Vagina (tissue), 2 donors: ENCODE measurements at regions not wholly inside any gene's neighbourhood (a gene's known extent, or its start where the extent isn't known, plus 50 kb on each side); places are given as distances from the start of the nearest gene placed in this dataset.

Source experiments
- CTCF ChIP-seq, 3 experiments: fragments of 450-650 bp in 2 of 3; fragments of 200-600 bp in 1 of 3; sonication (generic) in 1 of 3; IDR thresholded peaks; one replicate each; pipeline ENCODE4 v1.5.1; 2017 to 2019; ENCODE audit warnings: antibody characterized with exemption in 3 of 3, mild to moderate bottlenecking in 2 of 3, moderate library complexity in 2 of 3
- POLR2A ChIP-seq, 2 donors: fragments of 450-650 bp; IDR thresholded peaks; one replicate each; pipeline ENCODE4 v1.6.1; 2017; ENCODE audit warnings: antibody characterized with exemption in 2 of 2, mild to moderate bottlenecking in 2 of 2, moderate library complexity in 2 of 2
- POLR2AphosphoS5 ChIP-seq, 2 donors: sonication (generic); formaldehyde crosslinking; IDR thresholded peaks; one replicate each; pipeline ENCODE4 v1.9.0; 2017; ENCODE audit warnings: antibody characterized with exemption in 2 of 2, mild to moderate bottlenecking in 2 of 2, low read depth in 1 of 2; ENCODE audit not compliant: insufficient read depth in 1 of 2

GRCh38 chr5:86330736-86331135 lies 287.0 kb upstream of the COX7C start:
- TF ChIP-seq POLR2A (IDR thresholded peaks at IDR 0.05) = no peak
- TF ChIP-seq CTCF (IDR thresholded peaks at IDR 0.05) = no peak
- no peak for TF ChIP-seq POLR2AphosphoS5 (IDR thresholded peaks at IDR 0.05; ENCODE audit: insufficient read depth in 1 of 2, low read depth in 1 of 2)
